GM12891 (cell line): ENCODE measurements at regions not wholly inside any gene's neighbourhood (a gene's known extent, or its start where the extent isn't known, plus 50 kb on each side); places are given as distances from the start of the nearest gene placed in this dataset.

Source experiments
- PAX5 ChIP-seq: IDR thresholded peaks from 2 replicates; pipeline ENCODE4 v1.6.1; 2011; ENCODE audit warnings: low read length, moderate library complexity, mild to moderate bottlenecking; ENCODE audit not compliant: insufficient read depth, severe bottlenecking
- POLR2A ChIP-seq: IDR thresholded peaks from 2 replicates; pipeline ENCODE4 v1.6.1; 2011; ENCODE audit warnings: low read depth, low read length, control low read depth
- POLR2AphosphoS5 ChIP-seq: IDR thresholded peaks from 2 replicates; pipeline ENCODE4 v1.6.1; 2011; ENCODE audit warnings: low read depth, low read length, control low read depth
- POU2F2 ChIP-seq: IDR thresholded peaks from 2 replicates; pipeline ENCODE4 v1.6.1; 2011; ENCODE audit warnings: low read depth, mild to moderate bottlenecking, control low read depth, low read length, moderate library complexity
- SPI1 ChIP-seq: IDR thresholded peaks from 2 replicates; pipeline ENCODE4 v1.6.1; 2011; ENCODE audit warnings: low read depth, low read length, control low read depth
- TAF1 ChIP-seq: IDR thresholded peaks from 2 replicates; pipeline ENCODE4 v1.6.1; 2011; ENCODE audit warnings: low read depth, low read length, control low read depth

- TF ChIP-seq POLR2A (no peak), POU2F2 (no peak), POLR2AphosphoS5 (no peak), TAF1 (no peak), PAX5 (no peak), SPI1 (no peak)
These were observed 281.2 kb downstream of the SETD4 start for GRCh38 chr21:35779167-35779566.
